Neural progenitor cell (in vitro differentiated cells): ENCODE measurements at regions not wholly inside any gene's neighbourhood (a gene's known extent, or its start where the extent isn't known, plus 50 kb on each side); places are given as distances from the start of the nearest gene placed in this dataset.

Experiments used
- EZH2 ChIP-seq: fragments of 200-600 bp; sonication (generic); IDR thresholded peaks from 2 replicates; pipeline ENCODE4 v1.6.1; 2017; ENCODE audit warnings: antibody characterized with exemption, mild to moderate bottlenecking, moderate library complexity
- TF ChIP-seq, protein P1 (sequence below): fragments of 200-600 bp; sonication (generic); IDR thresholded peaks from 2 replicates; pipeline ENCODE4 v1.5.1; 2017; ENCODE audit warnings: antibody characterized with exemption, mild to moderate bottlenecking

DNA sequence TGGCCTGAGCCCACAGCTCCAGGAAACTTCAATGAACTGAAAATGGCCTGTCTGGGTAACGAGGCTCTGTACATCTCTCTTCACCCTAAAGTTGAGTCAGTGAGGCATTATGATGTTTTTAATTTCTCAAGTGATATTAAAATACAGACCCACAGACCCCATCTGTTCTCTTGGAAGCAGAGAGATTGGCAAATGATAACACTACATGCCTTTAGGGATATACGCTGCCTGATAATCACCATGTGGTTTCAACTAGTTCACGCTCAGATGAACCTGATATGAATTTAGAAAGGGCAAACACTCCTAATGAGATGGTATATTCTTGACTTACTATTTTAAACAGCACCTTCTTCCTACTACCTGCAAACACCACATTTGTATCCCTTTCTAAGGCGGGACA lies 127.5 kb downstream of the RFC3 start:
- TF ChIP-seq, protein P1, sequence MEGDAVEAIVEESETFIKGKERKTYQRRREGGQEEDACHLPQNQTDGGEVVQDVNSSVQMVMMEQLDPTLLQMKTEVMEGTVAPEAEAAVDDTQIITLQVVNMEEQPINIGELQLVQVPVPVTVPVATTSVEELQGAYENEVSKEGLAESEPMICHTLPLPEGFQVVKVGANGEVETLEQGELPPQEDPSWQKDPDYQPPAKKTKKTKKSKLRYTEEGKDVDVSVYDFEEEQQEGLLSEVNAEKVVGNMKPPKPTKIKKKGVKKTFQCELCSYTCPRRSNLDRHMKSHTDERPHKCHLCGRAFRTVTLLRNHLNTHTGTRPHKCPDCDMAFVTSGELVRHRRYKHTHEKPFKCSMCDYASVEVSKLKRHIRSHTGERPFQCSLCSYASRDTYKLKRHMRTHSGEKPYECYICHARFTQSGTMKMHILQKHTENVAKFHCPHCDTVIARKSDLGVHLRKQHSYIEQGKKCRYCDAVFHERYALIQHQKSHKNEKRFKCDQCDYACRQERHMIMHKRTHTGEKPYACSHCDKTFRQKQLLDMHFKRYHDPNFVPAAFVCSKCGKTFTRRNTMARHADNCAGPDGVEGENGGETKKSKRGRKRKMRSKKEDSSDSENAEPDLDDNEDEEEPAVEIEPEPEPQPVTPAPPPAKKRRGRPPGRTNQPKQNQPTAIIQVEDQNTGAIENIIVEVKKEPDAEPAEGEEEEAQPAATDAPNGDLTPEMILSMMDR, result no peak
- no peak for TF ChIP-seq EZH2
